OCI-LY1 (cell line): ENCODE measurements at regions not wholly inside any gene's neighbourhood (a gene's known extent, or its start where the extent isn't known, plus 50 kb on each side); places are given as distances from the start of the nearest gene placed in this dataset.

ENCODE experiments used
- H2AFZ ChIP-seq: fragments of 200-600 bp; sonication (generic), shearing (Covaris generic); 2 replicates; pipeline ENCODE4 v1.6.0; 2014; ENCODE audit warnings: antibody characterized with exemption, mild to moderate bottlenecking, low read length
- H3F3A ChIP-seq: fragments of 200-600 bp; sonication (generic), shearing (Covaris generic); 2 replicates; pipeline ENCODE4 v1.6.0; 2014; ENCODE audit warnings: mild to moderate bottlenecking, antibody characterized with exemption, low read length, moderate library complexity; ENCODE audit not compliant: insufficient read depth
- H3K27ac ChIP-seq: fragments of 200-600 bp; sonication (generic); 2 replicates; pipeline ENCODE4 v1.5.1; 2014; ENCODE audit warnings: low read length, mixed run types, mild to moderate bottlenecking, low read depth; ENCODE audit not compliant: poor library complexity, severe bottlenecking
- H3K27me3 ChIP-seq: fragments of 200-600 bp; sonication (generic); 2 replicates; pipeline ENCODE4 v1.6.0; 2014; ENCODE audit warnings: antibody characterized with exemption, mild to moderate bottlenecking, low read length, moderate library complexity; ENCODE audit not compliant: insufficient read depth
- H3K36me3 ChIP-seq: fragments of 200-600 bp; sonication (generic); 2 replicates; pipeline ENCODE4 v1.6.1; 2014; ENCODE audit warnings: mild to moderate bottlenecking, antibody characterized with exemption, low read length, moderate library complexity, mixed read lengths; ENCODE audit not compliant: insufficient read depth
- H3K4me1 ChIP-seq: fragments of 200-600 bp; sonication (generic); 2 replicates; pipeline ENCODE4 v1.5.1; 2014; ENCODE audit warnings: mild to moderate bottlenecking, low read length, moderate library complexity; ENCODE audit not compliant: insufficient read depth, severe bottlenecking
- H3K4me2 ChIP-seq: fragments of 200-600 bp; sonication (generic), shearing (Covaris generic); 2 replicates; pipeline ENCODE4 v1.6.1; 2014; ENCODE audit warnings: low read length
- H3K4me3 ChIP-seq: fragments of 200-600 bp; sonication (generic); 2 replicates; pipeline ENCODE4 v1.5.1; 2014; ENCODE audit warnings: low read length, low read depth, mild to moderate bottlenecking, mixed read lengths; ENCODE audit not compliant: poor library complexity, severe bottlenecking
- H3K79me2 ChIP-seq: fragments of 200-600 bp; shearing (Covaris generic); 2 replicates; pipeline ENCODE4 v1.6.1; 2016; ENCODE audit warnings: mixed run types, low read length, mixed read lengths; ENCODE audit not compliant: insufficient read depth
- H3K9ac ChIP-seq: fragments of 200-600 bp; sonication (generic), shearing (Covaris generic); 2 replicates; pipeline ENCODE4 v1.6.1; 2014; ENCODE audit warnings: mild to moderate bottlenecking, low read length, mixed read lengths
- H3K9me2 ChIP-seq: fragments of 200-600 bp; sonication (generic), shearing (Covaris generic); 2 replicates; pipeline ENCODE4 v1.6.1; 2014; ENCODE audit warnings: low read depth, mild to moderate bottlenecking, low read length, mixed read lengths
- H3K9me3 ChIP-seq: fragments of 200-600 bp; shearing (Covaris generic); 2 replicates; pipeline ENCODE4 v1.6.1; 2014; ENCODE audit warnings: low read length, mixed read lengths
- H4K20me1 ChIP-seq: fragments of 200-600 bp; sonication (generic), shearing (Covaris generic); 2 replicates; pipeline ENCODE4 v1.6.0; 2016; ENCODE audit warnings: mild to moderate bottlenecking, low read length; ENCODE audit not compliant: insufficient read depth
- CTCF ChIP-seq: fragments of 200-600 bp; sonication (generic), shearing (Covaris generic); IDR thresholded peaks from 2 replicates; pipeline ENCODE4 v1.5.1; 2017; ENCODE audit warnings: mild to moderate bottlenecking, antibody characterized with exemption, low read length, moderate library complexity, mixed read lengths
- EZH2 ChIP-seq: fragments of 200-600 bp; sonication (generic), shearing (Covaris generic); IDR thresholded peaks from 2 replicates; pipeline ENCODE4 v1.8.0; 2017; ENCODE audit warnings: borderline replicate concordance, mixed run types, mild to moderate bottlenecking, antibody characterized with exemption, low read length, moderate library complexity, mixed read lengths

DNA sequence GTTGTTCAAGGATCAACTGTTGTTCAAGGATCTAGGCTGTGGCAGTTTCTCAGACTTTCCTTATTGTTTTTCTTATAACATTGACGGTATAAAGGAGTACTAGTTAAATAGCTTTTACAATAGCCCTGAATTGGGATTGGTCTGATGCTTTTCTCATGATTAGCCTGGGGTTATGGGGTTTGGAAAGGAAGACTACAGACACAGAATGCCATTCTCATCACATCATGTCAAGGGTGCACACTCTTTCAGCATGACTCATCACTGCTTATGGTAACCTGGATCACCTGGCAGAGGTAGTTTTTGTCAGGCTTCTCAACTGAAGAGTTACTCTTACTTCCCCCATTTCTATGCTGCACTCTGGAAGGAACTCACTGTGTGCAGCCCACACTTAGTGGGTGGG, 194.2 kb upstream of the NPSR1 start:
- H3K9me3 ChIP-seq = no peaks in the 10 kb centered on the region
- H3K27ac ChIP-seq = no peak overlapping the region
- TF ChIP-seq CTCF (no peak), EZH2 (no peak)
- H3K9ac ChIP-seq = no peak overlapping the region
- H2AFZ ChIP-seq = no peak overlapping the region
- H3K4me2 ChIP-seq = no peak overlapping the region
- no peaks in the 10 kb centered on the region for H3K36me3 ChIP-seq
- no peaks in the 10 kb centered on the region for H3K4me1 ChIP-seq
- H3F3A ChIP-seq = no peaks in the 10 kb centered on the region
- H3K4me3 ChIP-seq = no peak overlapping the region
- no peaks in the 10 kb centered on the region for H4K20me1 ChIP-seq
- H3K27me3 ChIP-seq = no peaks in the 10 kb centered on the region
- H3K79me2 ChIP-seq = no peaks in the 10 kb centered on the region
- no peaks in the 10 kb centered on the region for H3K9me2 ChIP-seq

- TF ChIP-seq CTCF (no peak), EZH2 (no peak)
- H3K79me2 ChIP-seq = no peaks in the 10 kb centered on the region
Measured at GRCh38 chr7:34471844-34472243, 186.2 kb upstream of the NPSR1 start.

GRCh38 chr7:34486371-34486770, 171.6 kb upstream of the NPSR1 start:
- Histone ChIP-seq H3K27ac (no peak overlapping the region), H2AFZ (no peak overlapping the region)

More at GRCh38 chr7:34471844-34472243, 186.2 kb upstream of the NPSR1 start:
- no peak overlapping the region for H3K9ac ChIP-seq
- no peak overlapping the region for H3K4me2 ChIP-seq
- no peaks in the 10 kb centered on the region for H3K36me3 ChIP-seq
- H3K4me1 ChIP-seq = no peaks in the 10 kb centered on the region
- H3K4me3 ChIP-seq = no peak overlapping the region
- no peak overlapping the region for H2AFZ ChIP-seq
- no peak overlapping the region for H3K27ac ChIP-seq
- H3F3A ChIP-seq = no peaks in the 10 kb centered on the region
- H3K9me3 ChIP-seq = 0 out of 2 replicates have a peak, but pooled peaks cover 4% of the 10 kb centered on the region
- no peaks in the 10 kb centered on the region for H4K20me1 ChIP-seq
- no peaks in the 10 kb centered on the region for H3K9me2 ChIP-seq
- no peaks in the 10 kb centered on the region for H3K27me3 ChIP-seq

More at GRCh38 chr7:34486371-34486770, 171.6 kb upstream of the NPSR1 start:
- Histone ChIP-seq H3K36me3 (no peaks in the 10 kb centered on the region), H3K9me3 (no peaks in the 10 kb centered on the region), H4K20me1 (no peaks in the 10 kb centered on the region), H3K9me2 (no peaks in the 10 kb centered on the region), H3K27me3 (no peaks in the 10 kb centered on the region), H3K4me3 (no peak overlapping the region), H3K9ac (no peak overlapping the region), H3F3A (no peaks in the 10 kb centered on the region), H3K79me2 (no peaks in the 10 kb centered on the region), H3K4me1 (no peaks in the 10 kb centered on the region), H3K4me2 (no peak overlapping the region)
- TF ChIP-seq CTCF (no peak), EZH2 (no peak)
